A673 (cell line): ENCODE measurements at regions not wholly inside any gene's neighbourhood (a gene's known extent, or its start where the extent isn't known, plus 50 kb on each side); places are given as distances from the start of the nearest gene placed in this dataset.

Source experiments
- BruUV-seq: library from RNA; stranded (reverse); fragments of 400-500 nt; replicated peaks from 2 replicates; lab custom pipeline; 2021; lab: Mats Ljungman, UMichigan
- CTCF ChIA-PET: fragments of 300-600 bp; sonication (Branson Sonifier 250); formaldehyde crosslinking; loops from one replicate; lab custom pipeline; 2022; ENCODE audit warnings: antibody characterized with exemption; lab: Charles Lee
- POLR2A ChIA-PET: fragments of 300-600 bp; sonication (Branson Sonifier 250); formaldehyde crosslinking; loops from one replicate; lab custom pipeline; 2022; ENCODE audit warnings: antibody characterized with exemption; ENCODE audit not compliant: low non-redundant PET; lab: Charles Lee
- DNase-seq: peaks from one replicate; pipeline ENCODE4 v3.0.0-alpha.2; 2015; ENCODE audit warnings: low spot score
- H3K27ac ChIP-seq: fragments of 200-600 bp; sonication (generic); 2 replicates; pipeline ENCODE4 v1.5.1; 2016; ENCODE audit warnings: mixed run types, low read depth, mild to moderate bottlenecking, mixed read lengths, antibody characterized with exemption, low read length; ENCODE audit not compliant: poor library complexity, severe bottlenecking
- H3K27me3 ChIP-seq: fragments of 200-600 bp; sonication (generic); replicated peaks from 2 replicates; pipeline ENCODE4 v1.6.1; 2017; ENCODE audit warnings: mixed run types, low read depth, mild to moderate bottlenecking, mixed read lengths, antibody characterized with exemption, low read length; ENCODE audit not compliant: insufficient read depth, poor library complexity
- H3K36me3 ChIP-seq: fragments of 200-600 bp; sonication (generic); 2 replicates; pipeline ENCODE4 v1.6.1; 2016; ENCODE audit warnings: mixed run types, mild to moderate bottlenecking, mixed read lengths, antibody characterized with exemption, low read length; ENCODE audit not compliant: insufficient read depth, poor library complexity, severe bottlenecking
- H3K4me1 ChIP-seq: fragments of 200-600 bp; sonication (generic); 2 replicates; pipeline ENCODE4 v1.6.1; 2017; ENCODE audit warnings: mixed run types, mild to moderate bottlenecking, mixed read lengths, antibody characterized with exemption, low read length; ENCODE audit not compliant: insufficient read depth, poor library complexity, severe bottlenecking
- H3K4me3 ChIP-seq: fragments of 200-600 bp; sonication (generic); 2 replicates; pipeline ENCODE4 v1.5.1; 2016; ENCODE audit warnings: low read depth, mixed run types, mild to moderate bottlenecking, mixed read lengths, low read length; ENCODE audit not compliant: poor library complexity, severe bottlenecking
- H3K9me3 ChIP-seq: fragments of 200-600 bp; sonication (generic); 2 replicates; pipeline ENCODE4 v1.6.1; 2016; ENCODE audit warnings: mixed run types, low read depth, mild to moderate bottlenecking, mixed read lengths, antibody characterized with exemption, low read length; ENCODE audit not compliant: poor library complexity, severe bottlenecking
- CTCF ChIP-seq: fragments of 300-800, 200-600 bp; sonication (generic); conservative IDR thresholded peaks from 2 replicates; pipeline ENCODE4 v1.5.1; 2017; ENCODE audit warnings: low read depth, mild to moderate bottlenecking, antibody characterized with exemption, low read length, moderate library complexity, mixed read lengths
- EZH2 ChIP-seq: fragments of 200-600 bp; sonication (generic); IDR thresholded peaks from 2 replicates; pipeline ENCODE4 v1.6.1; 2017; ENCODE audit warnings: borderline replicate concordance, low read depth, mild to moderate bottlenecking, mixed read lengths, antibody characterized with exemption, low read length; ENCODE audit not compliant: poor library complexity, severe bottlenecking
- intact Hi-C: fragments of 100-400 bp; cut with micrococcal nuclease; formaldehyde crosslinking; loops from one replicate; pipeline ENCODE4 v1.10.0; 2022; ENCODE audit not compliant: unreplicated experiment

DNA sequence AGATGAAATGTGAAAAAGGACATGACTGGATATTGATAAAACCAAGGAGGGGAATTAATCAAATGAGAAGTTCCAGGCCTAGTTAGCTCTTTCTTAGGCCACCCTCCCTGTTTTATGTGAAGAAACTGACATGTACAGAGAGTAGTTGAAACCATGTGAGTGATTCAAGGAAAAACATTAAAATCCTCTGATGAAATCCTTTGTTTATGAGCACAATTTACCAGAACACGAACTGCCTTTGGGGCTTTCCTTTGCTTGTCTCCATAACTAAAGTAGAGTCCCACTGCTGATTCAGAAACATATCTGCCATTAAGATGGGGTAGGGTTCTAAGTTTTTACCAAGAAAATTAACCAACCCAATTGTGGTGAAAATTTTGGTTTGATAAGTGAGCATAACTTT, 558.3 kb downstream of the NR2F2 start:
- no peak for TF ChIP-seq CTCF
- no peak for TF ChIP-seq EZH2
- Histone ChIP-seq H3K27me3 (no peaks in the 10 kb centered on the region), H3K9me3 (no peaks in the 10 kb centered on the region), H3K27ac (peak overlapping the region; percentile 41), H3K4me1 (peaks cover 61% of the 10 kb centered on the region), H3K36me3 (no peaks in the 10 kb centered on the region), H3K4me3 (no peak overlapping the region)
- POLR2A ChIA-PET = no interaction called here
- intact Hi-C loops = no loop called here
- DNase-seq = no peak
- CTCF ChIA-PET = no interaction called here
- no TSS peak for BruUV-seq

DNA sequence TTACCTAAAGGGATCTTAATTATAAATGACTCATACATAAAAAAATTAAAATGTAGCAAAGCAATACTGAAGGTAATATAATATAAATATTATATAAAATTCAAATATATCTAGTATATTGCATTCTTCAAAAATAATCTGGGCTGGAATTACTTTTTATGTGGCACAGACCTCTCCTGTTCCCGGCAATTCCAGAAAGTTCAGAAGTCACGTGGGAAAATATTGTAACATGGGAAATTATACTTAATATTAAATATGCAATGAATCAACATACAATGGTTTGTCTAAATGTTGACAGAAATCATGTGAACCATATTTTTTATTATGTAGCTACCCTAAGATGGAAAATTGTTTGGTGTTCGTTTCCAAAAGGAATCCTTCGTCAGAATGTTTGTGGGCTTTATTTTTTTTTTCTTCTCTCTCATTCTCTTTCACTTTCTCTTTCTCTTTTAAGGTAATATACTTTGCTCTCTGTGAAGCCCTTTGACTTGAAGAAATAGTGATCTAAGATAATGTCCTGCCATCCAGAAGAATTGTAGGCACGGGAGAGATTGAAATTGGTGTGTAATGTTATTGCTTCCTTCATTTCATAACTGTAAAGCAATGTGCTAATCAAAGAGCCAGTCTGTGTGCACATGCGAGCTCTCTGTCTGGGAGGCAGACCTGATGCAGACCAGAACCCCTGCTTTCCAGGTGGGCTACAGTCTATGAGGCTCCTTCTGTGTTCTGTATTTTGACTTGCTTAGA, 559.4 kb downstream of the NR2F2 start:
- Histone ChIP-seq H3K27ac (peak overlapping the region; percentile 89), H3K36me3 (no peaks in the 10 kb centered on the region), H3K4me3 (peak overlapping the region; percentile 27), H3K27me3 (no peaks in the 10 kb centered on the region), H3K4me1 (peaks cover 72% of the 10 kb centered on the region), H3K9me3 (no peaks in the 10 kb centered on the region)
- BruUV-seq = no TSS peak
- intact Hi-C loops = loop anchor here (5.0 to 10.0 kb wide), 2 partner anchors 285 to 867 kb away; no protein-coding TSS in a partner anchor
- DNase-seq = peak; percentile 52
- ChIA-PET CTCF (no interaction called here), POLR2A (interaction anchor here (0.7 kb wide), 1 partner anchor 156 kb away, joined by 4 read pairs; no protein-coding TSS in a partner anchor)
- TF ChIP-seq CTCF = no peak
- no peak for TF ChIP-seq EZH2

GRCh38 chr15:96891046-96891445, 560.5 kb downstream of the NR2F2 start:
- ChIA-PET POLR2A (interaction anchor here (0.5 to 0.6 kb wide), 2 partner anchors 21 to 550 kb away, joined by 3 to 9 read pairs; no protein-coding TSS in a partner anchor), CTCF (interaction anchor here (1.2 kb wide), 1 partner anchor 53 kb away, joined by 8 read pairs; no protein-coding TSS in a partner anchor)
- H3K4me1 ChIP-seq = peaks cover 81% of the 10 kb centered on the region
- H3K27ac ChIP-seq = peak overlapping the region; percentile 89
- intact Hi-C loops = loop anchor here (5.0 to 10.0 kb wide), 2 partner anchors 286 to 866 kb away; no protein-coding TSS in a partner anchor
- peak; percentile 64 for DNase-seq
- TF ChIP-seq CTCF (no peak), EZH2 (no peak)
- H3K27me3 ChIP-seq = no peaks in the 10 kb centered on the region
- no TSS peak for BruUV-seq
- H3K9me3 ChIP-seq = no peaks in the 10 kb centered on the region
- no peaks in the 10 kb centered on the region for H3K36me3 ChIP-seq
- peak overlapping the region; percentile 27 for H3K4me3 ChIP-seq
